ENCODE measurements at regions not wholly inside any gene's neighbourhood (a gene's known extent, or its start where the extent isn't known, plus 50 kb on each side); places are given as distances from the start of the nearest gene placed in this dataset.

DNA sequence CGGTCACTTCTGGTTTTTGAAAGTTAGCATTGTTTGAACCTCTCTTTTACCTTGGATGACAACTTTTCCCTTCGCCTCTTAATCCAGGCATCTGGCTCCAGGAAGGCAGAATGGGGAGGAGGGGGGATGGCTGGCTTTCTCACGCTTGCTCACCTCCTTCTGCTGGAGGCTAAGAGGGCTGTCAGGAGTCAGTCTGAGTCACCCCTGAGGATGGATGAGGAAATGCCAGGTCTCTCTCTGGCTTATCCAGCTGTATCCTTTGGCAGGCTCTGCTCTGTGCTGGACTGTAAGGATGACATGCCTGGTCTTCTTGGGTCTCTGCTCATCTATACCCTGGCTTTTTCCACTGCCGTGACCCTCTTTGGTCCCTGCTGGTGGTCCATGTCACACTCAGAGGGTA, 142.9 kb upstream of the GYPC start:
- no peaks in the 10 kb centered on the region for H3K27me3 ChIP-seq (ENCODE audit: insufficient read depth)
- DNase-seq (ENCODE audit: low spot score): no peak

More for the DNA sequence above, 142.9 kb upstream of the GYPC start:
- Mint-ChIP-seq H3K4me3 (no peak overlapping the region), H3K9me3 (peaks cover 9% of the 10 kb centered on the region; the same call in 2 of the 3 replicates), H3K27ac (no peak overlapping the region), H3K27me3 (ENCODE audit: insufficient read depth, low read depth, poor library complexity) (peaks cover 3% of the 10 kb centered on the region), H3K4me1 (no peaks in the 10 kb centered on the region; the same call in 1 of the 3 replicates), H3K36me3 (ENCODE audit: low read depth) (no peaks in the 10 kb centered on the region)
- H3K4me1 ChIP-seq (ENCODE audit: insufficient read depth): no peaks in the 10 kb centered on the region
- no peaks in the 10 kb centered on the region for H4K20me1 ChIP-seq (replicated peaks; ENCODE audit: insufficient read depth)
- peak; percentile 42; the same call in 2 of the 3 replicates for ATAC-seq
- no peak overlapping the region for H3K4me2 ChIP-seq
- H3K9me2 ChIP-seq (ENCODE audit: insufficient read depth): no peaks in the 10 kb centered on the region
- no peak overlapping the region for H2AFZ ChIP-seq
- TF ChIP-seq, protein P1, sequence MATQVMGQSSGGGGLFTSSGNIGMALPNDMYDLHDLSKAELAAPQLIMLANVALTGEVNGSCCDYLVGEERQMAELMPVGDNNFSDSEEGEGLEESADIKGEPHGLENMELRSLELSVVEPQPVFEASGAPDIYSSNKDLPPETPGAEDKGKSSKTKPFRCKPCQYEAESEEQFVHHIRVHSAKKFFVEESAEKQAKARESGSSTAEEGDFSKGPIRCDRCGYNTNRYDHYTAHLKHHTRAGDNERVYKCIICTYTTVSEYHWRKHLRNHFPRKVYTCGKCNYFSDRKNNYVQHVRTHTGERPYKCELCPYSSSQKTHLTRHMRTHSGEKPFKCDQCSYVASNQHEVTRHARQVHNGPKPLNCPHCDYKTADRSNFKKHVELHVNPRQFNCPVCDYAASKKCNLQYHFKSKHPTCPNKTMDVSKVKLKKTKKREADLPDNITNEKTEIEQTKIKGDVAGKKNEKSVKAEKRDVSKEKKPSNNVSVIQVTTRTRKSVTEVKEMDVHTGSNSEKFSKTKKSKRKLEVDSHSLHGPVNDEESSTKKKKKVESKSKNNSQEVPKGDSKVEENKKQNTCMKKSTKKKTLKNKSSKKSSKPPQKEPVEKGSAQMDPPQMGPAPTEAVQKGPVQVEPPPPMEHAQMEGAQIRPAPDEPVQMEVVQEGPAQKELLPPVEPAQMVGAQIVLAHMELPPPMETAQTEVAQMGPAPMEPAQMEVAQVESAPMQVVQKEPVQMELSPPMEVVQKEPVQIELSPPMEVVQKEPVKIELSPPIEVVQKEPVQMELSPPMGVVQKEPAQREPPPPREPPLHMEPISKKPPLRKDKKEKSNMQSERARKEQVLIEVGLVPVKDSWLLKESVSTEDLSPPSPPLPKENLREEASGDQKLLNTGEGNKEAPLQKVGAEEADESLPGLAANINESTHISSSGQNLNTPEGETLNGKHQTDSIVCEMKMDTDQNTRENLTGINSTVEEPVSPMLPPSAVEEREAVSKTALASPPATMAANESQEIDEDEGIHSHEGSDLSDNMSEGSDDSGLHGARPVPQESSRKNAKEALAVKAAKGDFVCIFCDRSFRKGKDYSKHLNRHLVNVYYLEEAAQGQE (IDR thresholded peaks at IDR 0.05; ENCODE audit: unreplicated experiment): no peak
- TF ChIP-seq STAT1 (IDR thresholded peaks at IDR 0.05; ENCODE audit: unreplicated experiment): no peak
- no peak for TF ChIP-seq POLR2AphosphoS5 (IDR thresholded peaks at IDR 0.05; ENCODE audit: low read depth)
- TF ChIP-seq EZH2 (IDR thresholded peaks at IDR 0.05; ENCODE audit: low read depth, unreplicated experiment): no peak
- no peak for TF ChIP-seq JUNB (IDR thresholded peaks at IDR 0.05; ENCODE audit: unreplicated experiment)
- TF ChIP-seq ZNF462 (CRISPR knock-in tag; IDR thresholded peaks at IDR 0.05): no peak
- TF ChIP-seq ZNF331 (CRISPR knock-in tag; IDR thresholded peaks at IDR 0.05; ENCODE audit: low read depth): no peak
- TF ChIP-seq, protein P2, sequence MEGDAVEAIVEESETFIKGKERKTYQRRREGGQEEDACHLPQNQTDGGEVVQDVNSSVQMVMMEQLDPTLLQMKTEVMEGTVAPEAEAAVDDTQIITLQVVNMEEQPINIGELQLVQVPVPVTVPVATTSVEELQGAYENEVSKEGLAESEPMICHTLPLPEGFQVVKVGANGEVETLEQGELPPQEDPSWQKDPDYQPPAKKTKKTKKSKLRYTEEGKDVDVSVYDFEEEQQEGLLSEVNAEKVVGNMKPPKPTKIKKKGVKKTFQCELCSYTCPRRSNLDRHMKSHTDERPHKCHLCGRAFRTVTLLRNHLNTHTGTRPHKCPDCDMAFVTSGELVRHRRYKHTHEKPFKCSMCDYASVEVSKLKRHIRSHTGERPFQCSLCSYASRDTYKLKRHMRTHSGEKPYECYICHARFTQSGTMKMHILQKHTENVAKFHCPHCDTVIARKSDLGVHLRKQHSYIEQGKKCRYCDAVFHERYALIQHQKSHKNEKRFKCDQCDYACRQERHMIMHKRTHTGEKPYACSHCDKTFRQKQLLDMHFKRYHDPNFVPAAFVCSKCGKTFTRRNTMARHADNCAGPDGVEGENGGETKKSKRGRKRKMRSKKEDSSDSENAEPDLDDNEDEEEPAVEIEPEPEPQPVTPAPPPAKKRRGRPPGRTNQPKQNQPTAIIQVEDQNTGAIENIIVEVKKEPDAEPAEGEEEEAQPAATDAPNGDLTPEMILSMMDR (conservative IDR thresholded peaks at IDR 0.05; ENCODE audit: low read depth in 2 of 2): no peak
- no peak for TF ChIP-seq CREB1 (CRISPR knock-in tag; IDR thresholded peaks at IDR 0.05; ENCODE audit: low read depth)
- TF ChIP-seq ETS1 (IDR thresholded peaks at IDR 0.05): no peak
- TF ChIP-seq EZH2phosphoT487 (IDR thresholded peaks at IDR 0.05; ENCODE audit: unreplicated experiment): no peak
- TF ChIP-seq NANOG (IDR thresholded peaks at IDR 0.05; ENCODE audit: borderline replicate concordance): no peak
- TF ChIP-seq ZNF114 (CRISPR knock-in tag; IDR thresholded peaks at IDR 0.05): no peak
- H3F3A ChIP-seq (replicated peaks; ENCODE audit: low read depth): no peaks in the 10 kb centered on the region
- no peak overlapping the region for H3K4me3 ChIP-seq
- no peaks in the 10 kb centered on the region for H3K36me3 ChIP-seq (ENCODE audit: insufficient read depth)
- no peak overlapping the region for H3K27ac ChIP-seq (ENCODE audit: low read depth)
- no peaks in the 10 kb centered on the region for H3K79me2 ChIP-seq (replicated peaks; ENCODE audit: insufficient read depth)
